ENCODE measurements at regions not wholly inside any gene's neighbourhood (a gene's known extent, or its start where the extent isn't known, plus 50 kb on each side); places are given as distances from the start of the nearest gene placed in this dataset.
"Not testable (repeated sequence)": the region's sequence is repeated elsewhere in the genome, so short reads cannot be mapped to it uniquely, and the experiment has no call there.

DNA sequence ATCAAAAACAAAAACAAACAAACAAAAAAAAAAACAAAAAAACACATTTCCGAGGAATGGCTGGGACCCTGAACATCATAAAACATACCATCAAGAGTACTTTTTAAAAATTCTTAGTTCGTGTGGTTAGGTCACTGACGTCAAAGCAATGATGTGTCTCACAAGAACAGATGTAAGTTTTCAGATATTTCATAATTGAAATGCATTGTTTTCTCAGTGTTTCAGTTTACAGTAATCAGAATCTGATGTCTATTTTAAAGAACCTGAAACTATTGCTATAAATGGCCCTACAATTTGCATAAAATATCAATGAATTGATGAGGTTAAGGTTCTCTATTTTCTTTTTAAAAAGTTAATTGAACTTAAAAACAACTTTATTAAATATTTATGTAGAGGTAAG lies 103.7 kb upstream of the HGF start:
- TF ChIP-seq, protein P1, sequence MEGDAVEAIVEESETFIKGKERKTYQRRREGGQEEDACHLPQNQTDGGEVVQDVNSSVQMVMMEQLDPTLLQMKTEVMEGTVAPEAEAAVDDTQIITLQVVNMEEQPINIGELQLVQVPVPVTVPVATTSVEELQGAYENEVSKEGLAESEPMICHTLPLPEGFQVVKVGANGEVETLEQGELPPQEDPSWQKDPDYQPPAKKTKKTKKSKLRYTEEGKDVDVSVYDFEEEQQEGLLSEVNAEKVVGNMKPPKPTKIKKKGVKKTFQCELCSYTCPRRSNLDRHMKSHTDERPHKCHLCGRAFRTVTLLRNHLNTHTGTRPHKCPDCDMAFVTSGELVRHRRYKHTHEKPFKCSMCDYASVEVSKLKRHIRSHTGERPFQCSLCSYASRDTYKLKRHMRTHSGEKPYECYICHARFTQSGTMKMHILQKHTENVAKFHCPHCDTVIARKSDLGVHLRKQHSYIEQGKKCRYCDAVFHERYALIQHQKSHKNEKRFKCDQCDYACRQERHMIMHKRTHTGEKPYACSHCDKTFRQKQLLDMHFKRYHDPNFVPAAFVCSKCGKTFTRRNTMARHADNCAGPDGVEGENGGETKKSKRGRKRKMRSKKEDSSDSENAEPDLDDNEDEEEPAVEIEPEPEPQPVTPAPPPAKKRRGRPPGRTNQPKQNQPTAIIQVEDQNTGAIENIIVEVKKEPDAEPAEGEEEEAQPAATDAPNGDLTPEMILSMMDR (IDR thresholded peaks at IDR 0.05; ENCODE audit: low read depth, low read length, missing control alignments) = no peak
- H3K4me3 ChIP-seq (replicated peaks; ENCODE audit: low read depth, low read length) = no peak overlapping the region
- DNase-seq (ENCODE audit: extremely low read depth, low read depth) = no peak

DNA sequence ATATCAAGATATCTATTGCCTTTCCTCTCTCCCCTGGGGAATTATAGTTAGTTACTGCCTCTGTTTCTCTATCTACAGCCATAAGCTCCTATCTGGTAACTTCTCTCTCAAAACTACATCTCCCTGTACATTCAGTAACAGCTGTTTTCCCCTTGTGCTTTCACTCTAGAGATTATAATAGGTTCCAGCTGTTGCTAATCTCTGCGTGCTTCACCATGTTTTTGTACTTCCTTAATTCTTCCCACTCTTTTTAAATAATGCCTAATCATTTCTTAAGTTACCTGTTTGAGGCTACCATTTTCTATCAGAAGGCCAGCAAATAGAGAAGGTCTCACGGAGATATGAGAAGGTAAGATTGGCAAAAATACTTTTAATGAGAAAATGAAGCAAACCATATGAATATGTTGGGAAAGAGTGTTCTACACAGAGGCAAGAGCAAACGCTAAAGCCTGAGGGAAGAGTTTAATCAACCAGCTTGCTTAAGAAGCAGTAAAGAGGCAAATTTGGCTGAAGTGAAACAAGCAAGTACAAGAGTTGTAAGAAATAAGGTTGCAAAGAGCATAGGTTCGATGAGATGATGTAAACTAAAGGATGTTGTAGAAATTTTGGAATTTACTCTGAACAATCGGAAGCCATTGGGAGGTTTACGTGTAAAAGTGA lies 101.9 kb upstream of the HGF start:
- DNase-seq (ENCODE audit: extremely low read depth, low read depth) = peak; percentile 35
- H3K4me3 ChIP-seq (replicated peaks; ENCODE audit: low read depth, low read length) = no peak overlapping the region
- TF ChIP-seq, protein P1 (IDR thresholded peaks at IDR 0.05; ENCODE audit: low read depth, low read length, missing control alignments) = no peak

DNA sequence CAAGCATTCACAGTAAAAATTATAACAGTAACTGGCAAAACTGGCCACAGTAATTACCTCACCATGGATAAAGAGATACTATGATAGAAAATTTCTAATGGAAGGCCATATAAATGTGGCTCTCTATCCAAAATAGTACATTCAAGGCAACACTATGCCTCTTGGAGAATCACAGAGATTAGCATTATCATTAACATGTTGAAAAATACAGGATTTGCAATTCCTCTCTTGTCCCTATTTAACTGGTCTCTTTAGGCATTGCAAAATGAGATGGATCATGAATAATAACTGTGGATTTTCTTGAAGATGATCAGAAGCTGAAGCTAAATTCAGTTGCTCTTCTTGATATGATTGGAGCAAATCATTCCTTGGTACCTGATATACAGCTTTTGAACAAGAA lies 100.8 kb upstream of the HGF start:
- H3K4me3 ChIP-seq (replicated peaks; ENCODE audit: low read depth, low read length) = no peak overlapping the region
- no peak for DNase-seq (ENCODE audit: extremely low read depth, low read depth)
- TF ChIP-seq, protein P1 (IDR thresholded peaks at IDR 0.05; ENCODE audit: low read depth, low read length, missing control alignments) = no peak

DNA sequence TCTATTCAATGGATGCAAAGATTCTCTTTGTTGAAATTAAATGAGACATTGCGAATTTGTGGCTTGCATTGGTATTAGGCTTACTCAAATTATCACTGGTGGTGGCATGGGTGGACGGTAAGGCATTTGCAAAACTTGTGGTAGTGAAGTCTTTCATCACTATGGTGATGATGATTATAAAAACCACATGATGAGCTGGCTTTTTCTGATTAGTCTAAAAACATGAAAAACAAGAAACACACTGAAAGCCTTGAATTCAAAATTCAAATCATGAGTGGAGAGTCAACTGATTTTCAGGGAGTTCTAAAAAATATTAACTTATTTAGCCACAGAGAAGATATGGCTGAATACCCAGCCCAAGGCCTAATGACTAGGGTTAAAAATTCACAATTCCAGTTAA lies 99.8 kb upstream of the HGF start:
- H3K4me3 ChIP-seq (replicated peaks; ENCODE audit: low read depth, low read length) = no peak overlapping the region
- TF ChIP-seq, protein P1 (IDR thresholded peaks at IDR 0.05; ENCODE audit: low read depth, low read length, missing control alignments) = no peak
- DNase-seq (ENCODE audit: extremely low read depth, low read depth) = no peak

DNA sequence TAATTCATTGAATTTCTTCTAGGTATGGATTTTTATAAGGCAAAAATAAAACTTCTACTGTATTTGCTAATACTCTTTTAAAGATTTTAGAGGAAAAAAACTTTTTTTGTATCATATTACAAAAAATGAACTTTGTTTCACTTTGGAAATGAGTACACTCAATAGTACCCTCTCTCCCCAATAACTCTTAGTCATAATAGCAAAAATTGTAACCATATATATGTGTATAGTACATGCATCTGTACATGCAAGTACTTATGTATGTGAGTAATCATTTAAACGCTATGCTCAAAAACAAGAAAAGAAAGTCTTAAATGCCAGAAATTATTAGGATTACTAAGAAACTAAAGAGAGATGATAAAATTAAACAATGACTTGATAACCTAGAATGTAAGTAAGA lies 95.9 kb upstream of the HGF start:
- TF ChIP-seq, protein P1 (IDR thresholded peaks at IDR 0.05; ENCODE audit: low read depth, low read length, missing control alignments) = no peak
- DNase-seq (ENCODE audit: extremely low read depth, low read depth) = no peak
- no peak overlapping the region for H3K4me3 ChIP-seq (replicated peaks; ENCODE audit: low read depth, low read length)

DNA sequence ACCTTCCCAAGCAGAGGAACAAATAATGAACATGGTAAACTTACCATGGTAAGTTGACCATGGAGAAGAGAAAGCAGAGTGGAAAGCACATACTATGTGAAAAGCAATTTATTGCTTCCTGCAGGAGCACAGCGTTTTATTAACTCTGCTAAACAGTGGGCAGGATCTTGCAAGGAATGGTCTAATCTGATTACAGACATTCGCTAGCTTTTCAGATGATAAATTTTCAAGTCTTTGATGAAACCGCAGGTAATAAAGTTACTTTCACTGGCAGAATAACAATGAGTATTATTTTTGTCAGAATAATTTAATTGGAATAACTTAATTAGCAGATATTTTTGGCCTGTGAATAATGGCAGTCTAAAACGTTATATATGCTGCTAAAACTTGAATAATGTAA lies 89.6 kb upstream of the HGF start:
- TF ChIP-seq, protein P1 (IDR thresholded peaks at IDR 0.05; ENCODE audit: low read depth, low read length, missing control alignments) = no peak
- no peak overlapping the region for H3K4me3 ChIP-seq (replicated peaks; ENCODE audit: low read depth, low read length)
- DNase-seq (ENCODE audit: extremely low read depth, low read depth) = no peak

DNA sequence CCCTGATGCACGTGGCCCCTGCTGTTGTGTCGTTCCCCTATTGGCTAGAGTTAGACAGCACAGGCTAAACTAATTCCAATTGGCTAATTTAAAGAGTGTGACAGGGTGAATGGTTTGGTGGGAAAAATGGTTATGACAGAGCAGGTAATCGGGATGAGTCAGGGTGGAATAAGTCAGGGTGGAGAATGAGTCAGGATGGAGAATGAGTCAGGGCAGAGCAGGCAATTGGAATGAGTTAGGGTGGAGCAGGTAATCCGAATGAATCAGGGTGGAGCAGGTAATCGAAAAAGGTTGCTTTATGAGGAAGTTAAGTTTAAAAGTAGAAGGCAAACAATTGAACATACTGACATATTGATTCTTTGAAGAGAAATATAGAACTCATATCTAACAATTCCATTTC lies 89.0 kb upstream of the HGF start:
- not testable (repeated sequence) for H3K4me3 ChIP-seq (replicated peaks; ENCODE audit: low read depth, low read length); DNase-seq (ENCODE audit: extremely low read depth, low read depth)
